NCI-H146 treated with DMSO at 0.1 percent for 48 hours (cell line): ENCODE measurements at regions not wholly inside any gene's neighbourhood (a gene's known extent, or its start where the extent isn't known, plus 50 kb on each side); places are given as distances from the start of the nearest gene placed in this dataset.
A peak's percentile ranks its signal among the peaks of the same experiment; 100 is the strongest.

Source experiments
- DNase-seq: peaks from one replicate; lab custom pipeline; 2025; ENCODE audit not compliant: unreplicated experiment; lab: John Stamatoyannopoulos, UW

- DNase-seq = no peak
Observed at GRCh38 chr1:201681375-201681774, 142.4 kb downstream of the NAV1 start.

GRCh38 chr1:201682964-201683363 is 144.0 kb downstream of the NAV1 start:
- DNase-seq = no peak

DNA sequence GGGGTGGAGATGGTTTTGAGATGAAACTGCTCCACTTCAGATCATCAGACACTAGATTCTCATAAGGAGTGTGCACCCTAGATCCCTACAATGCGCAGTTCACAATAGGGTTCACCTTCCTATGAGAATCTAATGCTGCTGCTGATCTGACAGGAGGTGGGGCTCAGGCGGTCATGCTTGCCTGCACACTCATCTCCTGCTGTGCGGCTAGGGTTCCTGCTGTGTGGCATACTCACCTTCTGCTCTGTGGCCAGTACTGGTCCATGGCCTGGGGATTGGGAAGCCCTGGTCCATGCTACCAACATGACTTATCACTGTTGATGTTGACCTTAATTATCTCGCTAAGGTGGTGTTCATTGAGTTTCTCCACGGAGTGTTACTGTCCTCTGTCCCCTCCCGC is 144.5 kb downstream of the NAV1 start:
- DNase-seq = peak; percentile 36

DNA sequence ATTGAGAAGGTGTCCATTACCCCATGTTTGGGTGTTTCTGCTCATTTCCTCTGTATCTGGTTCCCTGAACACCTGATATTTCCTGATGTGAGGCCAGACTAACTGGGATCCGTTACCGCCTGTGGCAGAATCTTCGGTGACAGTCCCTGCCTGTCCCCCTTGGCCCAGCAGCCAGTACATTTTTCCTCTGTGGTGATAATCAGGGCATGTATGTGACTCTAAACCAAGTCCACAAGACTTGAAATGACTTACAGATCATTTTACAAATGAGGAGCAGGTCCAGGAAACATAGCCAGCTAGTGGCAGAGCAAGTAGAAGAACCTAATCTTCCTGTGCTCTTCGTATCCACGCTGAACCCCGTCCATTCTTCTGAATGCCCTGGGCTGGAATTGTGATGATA is 143.5 kb upstream of the IPO9 start:
- DNase-seq = no peak

DNA sequence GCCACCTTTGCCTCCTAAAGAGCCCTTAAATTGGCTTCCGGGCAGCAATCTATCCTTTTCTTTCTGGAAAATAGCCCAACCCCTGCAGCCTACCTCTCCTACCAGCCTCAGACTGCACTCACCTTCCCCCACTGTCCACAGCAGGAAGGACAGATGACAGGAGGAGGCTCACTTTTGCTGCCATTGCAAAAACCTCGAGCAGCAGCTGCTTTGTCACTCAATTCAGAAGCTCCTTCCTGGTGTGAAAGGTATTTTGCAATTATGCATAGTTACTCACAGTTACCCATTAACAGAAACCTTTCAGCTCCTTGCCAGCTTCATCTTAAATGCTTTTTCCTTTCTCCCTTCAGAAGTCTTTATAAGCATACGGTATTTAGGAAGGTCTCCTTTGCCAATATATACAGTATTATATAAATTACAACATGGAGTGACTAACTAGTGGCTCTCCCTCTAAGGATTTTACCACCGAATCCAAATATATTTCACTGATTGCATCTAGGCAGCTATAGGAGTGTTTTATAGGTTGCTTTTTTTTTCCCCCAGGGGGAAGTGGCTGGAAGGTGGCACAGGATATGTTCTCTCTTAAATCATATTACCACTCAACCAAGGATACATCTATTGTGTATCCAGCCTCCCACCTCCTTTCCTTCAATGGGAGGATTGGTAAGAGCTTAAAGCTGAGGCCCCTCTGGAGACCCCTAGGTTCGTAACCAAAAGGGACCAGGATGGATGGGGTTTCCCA is 142.1 kb upstream of the IPO9 start:
- DNase-seq = peak; percentile 79

- DNase-seq = peak; percentile 85
Observed at GRCh38 chr1:201688514-201688913, 140.4 kb upstream of the IPO9 start.

DNA sequence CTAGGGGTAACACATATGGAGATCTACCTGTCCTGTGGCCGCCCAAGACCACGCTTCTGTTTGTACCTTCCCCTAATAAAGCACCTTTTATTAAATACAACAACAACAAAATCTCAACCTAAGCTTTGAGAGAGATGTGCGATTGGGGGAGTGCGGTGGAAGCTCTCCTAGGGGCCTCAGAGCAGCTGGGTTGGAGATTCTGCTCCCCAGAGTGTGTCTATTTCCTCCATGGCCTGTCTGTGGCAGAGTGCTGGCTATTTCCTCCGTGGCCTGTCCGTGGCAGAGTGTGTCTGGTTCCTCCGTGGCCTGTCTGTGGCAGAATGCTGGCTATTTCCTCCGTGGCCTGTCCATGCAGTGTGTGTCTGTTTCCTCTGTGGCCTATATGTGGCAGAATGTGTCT is 139.3 kb upstream of the IPO9 start:
- DNase-seq = no peak

DNA sequence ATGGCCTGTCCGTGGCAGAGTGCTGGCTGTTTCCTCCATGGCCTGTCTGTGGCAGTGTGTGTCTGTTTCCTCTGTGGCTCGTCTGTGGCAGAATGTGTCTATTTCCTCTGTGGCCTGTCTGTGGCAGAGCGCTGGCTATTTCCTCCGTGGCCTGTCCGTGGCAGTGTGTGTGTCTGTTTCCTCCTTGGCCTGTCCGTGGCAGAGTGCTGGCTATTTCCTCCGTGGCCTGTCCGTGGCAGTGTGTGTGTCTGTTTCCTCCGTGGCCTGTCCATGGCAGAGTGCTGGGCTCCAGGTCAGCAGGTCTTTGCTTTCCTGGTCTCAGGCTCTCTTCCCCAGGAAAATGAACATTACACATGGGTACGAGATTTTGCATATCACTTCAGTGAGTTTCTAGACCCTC is 138.4 kb upstream of the IPO9 start:
- DNase-seq = no peak

DNA sequence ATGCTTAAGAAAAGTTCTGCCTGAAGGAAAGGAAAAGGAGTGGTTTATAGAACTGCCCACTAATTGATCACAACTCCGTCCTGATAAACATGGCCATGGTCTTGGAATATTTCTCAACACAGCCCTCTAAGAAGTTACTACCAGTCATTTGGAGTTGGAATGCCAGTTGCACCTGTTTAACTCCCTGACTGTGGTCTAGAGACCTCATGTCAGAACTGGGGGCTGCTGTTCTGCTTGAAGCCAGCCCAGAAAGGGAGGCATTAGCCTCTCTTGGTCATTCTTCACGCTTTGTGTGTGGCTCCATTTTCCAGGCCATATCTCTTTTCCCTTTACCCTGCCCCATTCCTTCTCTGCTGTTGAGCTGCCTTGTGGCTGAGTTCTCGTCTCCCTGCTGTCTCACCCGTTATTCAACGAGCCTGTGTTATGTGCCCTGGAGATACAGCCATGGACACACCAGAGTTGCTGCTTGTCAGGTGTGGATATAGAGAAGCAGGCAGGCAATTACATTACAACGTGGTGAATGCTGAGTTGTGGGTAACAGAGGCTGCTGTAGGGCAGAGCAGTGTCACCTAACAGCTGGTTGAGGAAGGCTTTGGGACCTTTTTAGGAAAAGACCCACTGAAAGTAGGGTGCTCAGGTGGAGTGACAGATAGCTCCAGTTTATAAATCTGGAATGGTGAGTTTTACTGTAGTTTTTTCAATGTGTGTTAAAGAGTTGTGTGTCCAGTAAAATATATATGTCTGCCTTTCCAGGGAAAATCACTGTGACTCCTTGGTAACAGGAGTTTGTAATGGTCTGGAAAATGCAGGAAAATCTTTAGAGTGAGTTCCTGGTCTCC is 137.0 kb upstream of the IPO9 start:
- DNase-seq = no peak

DNA sequence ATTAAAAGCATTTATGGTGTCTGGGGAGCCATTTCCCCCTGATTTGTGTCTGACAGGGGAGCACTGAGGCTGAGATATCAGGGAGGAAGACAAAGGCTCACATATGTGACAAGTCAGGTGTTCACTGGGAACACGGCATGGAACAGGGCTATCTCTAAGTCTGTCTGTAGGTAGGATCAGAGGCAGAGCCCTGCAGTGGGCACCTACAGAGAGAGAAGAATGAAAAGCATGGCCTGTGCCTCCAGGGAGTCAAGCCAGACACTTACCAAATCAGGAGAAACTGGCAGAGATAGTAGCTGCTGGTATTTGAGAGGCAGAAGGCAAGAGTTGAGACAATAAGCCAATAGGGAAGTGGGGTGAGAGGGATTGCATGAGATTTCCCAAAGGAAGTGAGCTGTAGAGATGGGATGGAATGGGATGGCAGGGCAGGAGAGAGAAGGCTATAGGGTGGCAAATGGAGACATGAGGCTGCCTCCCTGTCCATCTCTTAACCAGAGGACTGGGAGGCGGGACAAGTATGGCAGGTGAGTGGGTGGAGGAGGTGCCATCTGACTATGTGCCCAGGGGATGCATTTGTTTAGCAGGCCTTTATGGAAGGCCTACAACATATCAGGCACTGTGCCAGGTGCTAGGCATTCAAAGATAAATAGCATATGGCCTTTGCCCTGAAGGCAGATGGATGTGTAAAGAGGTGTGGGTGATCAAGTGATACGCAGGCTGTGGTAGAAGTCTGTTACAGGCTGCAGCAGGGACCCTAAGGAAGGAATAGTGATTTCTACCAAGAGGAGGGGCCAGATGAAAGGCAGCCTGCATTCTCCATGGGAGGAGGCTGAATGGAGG is 136.2 kb upstream of the IPO9 start:
- peak; percentile 63 for DNase-seq

GRCh38 chr1:201693890-201694607 is 134.9 kb upstream of the IPO9 start:
- DNase-seq = no peak

GRCh38 chr1:201694608-201695335 is 134.2 kb upstream of the IPO9 start:
- DNase-seq = no peak

- DNase-seq = no peak
Observed at GRCh38 chr1:201695607-201696006, 133.3 kb upstream of the IPO9 start.

- DNase-seq = no peak
Observed at GRCh38 chr1:201696217-201696761, 132.7 kb upstream of the IPO9 start.

- DNase-seq = no peak
Observed at GRCh38 chr1:201697174-201697573, 131.8 kb upstream of the IPO9 start.

DNA sequence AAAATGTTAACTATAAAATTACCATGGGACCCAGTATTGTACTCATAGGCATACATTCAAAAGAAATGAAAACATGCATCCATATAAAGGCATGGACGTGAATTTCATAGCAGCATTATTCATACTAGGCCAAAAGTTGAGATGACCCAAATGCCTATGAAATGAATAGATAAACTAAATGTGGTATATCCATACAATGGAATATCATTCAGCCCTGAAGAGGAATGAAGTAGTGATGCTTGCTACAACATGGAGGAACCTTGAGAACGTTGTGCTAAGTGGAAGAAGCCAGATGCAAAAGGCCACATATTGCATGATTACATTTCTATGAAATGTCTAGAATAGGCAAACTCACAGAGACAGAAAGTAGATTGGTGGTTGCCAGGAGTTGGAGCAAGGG is 127.1 kb upstream of the IPO9 start:
- no peak for DNase-seq

- peak; percentile 95 for DNase-seq
Observed at GRCh38 chr1:201702936-201703335, 126.0 kb upstream of the IPO9 start.

GRCh38 chr1:201703621-201704438 is 125.1 kb upstream of the IPO9 start:
- peak; percentile 37 for DNase-seq

- no peak for DNase-seq
Observed at GRCh38 chr1:201704439-201704792, 124.5 kb upstream of the IPO9 start.
